ENCODE measurements at regions not wholly inside any gene's neighbourhood (a gene's known extent, or its start where the extent isn't known, plus 50 kb on each side); places are given as distances from the start of the nearest gene placed in this dataset.

- WGBS (ENCODE audit: insufficient coverage, insufficient replicate concordance, low lambda C conversion rate, missing lambda C conversion rate): 5% methylated on average over 1 of the region's 1 CpG
- POLR2A ChIA-PET: no interaction called here
- FAIRE-seq: no peak
- H3K9ac ChIP-seq (ENCODE audit: control insufficient read depth, insufficient read depth, low read length): no peak overlapping the region
- no peaks in the 10 kb centered on the region for H3K9me3 ChIP-seq (replicated peaks; ENCODE audit: control insufficient read depth, insufficient read depth, low read length)
- CTCF ChIA-PET: no interaction called here
- ATAC-seq: no peak
- no peak overlapping the region for H3K4me2 ChIP-seq (ENCODE audit: control insufficient read depth, insufficient read depth)
- SMC1A ChIA-PET (ENCODE audit: uncharacterized antibody, unreplicated experiment): no interaction called here
- H3K36me3 ChIP-seq (ENCODE audit: control insufficient read depth in 2 of 2, insufficient read depth in 2 of 2, low read length in 1 of 2): no peaks in the 10 kb centered on the region
- H3K27ac ChIP-seq (ENCODE audit: control insufficient read depth, insufficient read depth): no peak overlapping the region
- no peak for DNase-seq (ENCODE audit: low read depth, low spot score)
- no TSS peak for BruUV-seq (replicated peaks)
- in situ Hi-C loops (cut with MboI): no loop called here
- no peaks in the 10 kb centered on the region for H3K27me3 ChIP-seq (replicated peaks in 1 of 2; ENCODE audit: control insufficient read depth in 2 of 2, insufficient read depth in 2 of 2, low read length in 1 of 2)
- no peak overlapping the region for H2AFZ ChIP-seq (ENCODE audit: control insufficient read depth, low read depth, low read length)
- no peak for TF ChIP-seq KDM1A (IDR thresholded peaks at IDR 0.05; ENCODE audit: borderline replicate concordance)
- TF ChIP-seq ZNF24 (IDR thresholded peaks at IDR 0.05): no peak
- TF ChIP-seq USF2 (IDR thresholded peaks at IDR 0.05; ENCODE audit: borderline replicate concordance, low read depth, low read length): no peak
- no peak for TF ChIP-seq CREM (IDR thresholded peaks at IDR 0.05; ENCODE audit: low read depth)
- TF ChIP-seq, protein P1, sequence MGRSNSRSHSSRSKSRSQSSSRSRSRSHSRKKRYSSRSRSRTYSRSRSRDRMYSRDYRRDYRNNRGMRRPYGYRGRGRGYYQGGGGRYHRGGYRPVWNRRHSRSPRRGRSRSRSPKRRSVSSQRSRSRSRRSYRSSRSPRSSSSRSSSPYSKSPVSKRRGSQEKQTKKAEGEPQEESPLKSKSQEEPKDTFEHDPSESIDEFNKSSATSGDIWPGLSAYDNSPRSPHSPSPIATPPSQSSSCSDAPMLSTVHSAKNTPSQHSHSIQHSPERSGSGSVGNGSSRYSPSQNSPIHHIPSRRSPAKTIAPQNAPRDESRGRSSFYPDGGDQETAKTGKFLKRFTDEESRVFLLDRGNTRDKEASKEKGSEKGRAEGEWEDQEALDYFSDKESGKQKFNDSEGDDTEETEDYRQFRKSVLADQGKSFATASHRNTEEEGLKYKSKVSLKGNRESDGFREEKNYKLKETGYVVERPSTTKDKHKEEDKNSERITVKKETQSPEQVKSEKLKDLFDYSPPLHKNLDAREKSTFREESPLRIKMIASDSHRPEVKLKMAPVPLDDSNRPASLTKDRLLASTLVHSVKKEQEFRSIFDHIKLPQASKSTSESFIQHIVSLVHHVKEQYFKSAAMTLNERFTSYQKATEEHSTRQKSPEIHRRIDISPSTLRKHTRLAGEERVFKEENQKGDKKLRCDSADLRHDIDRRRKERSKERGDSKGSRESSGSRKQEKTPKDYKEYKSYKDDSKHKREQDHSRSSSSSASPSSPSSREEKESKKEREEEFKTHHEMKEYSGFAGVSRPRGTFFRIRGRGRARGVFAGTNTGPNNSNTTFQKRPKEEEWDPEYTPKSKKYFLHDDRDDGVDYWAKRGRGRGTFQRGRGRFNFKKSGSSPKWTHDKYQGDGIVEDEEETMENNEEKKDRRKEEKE (IDR thresholded peaks at IDR 0.05): no peak
- TF ChIP-seq ATF7 (IDR thresholded peaks at IDR 0.05; ENCODE audit: low read depth): no peak
- TF ChIP-seq, protein P2, sequence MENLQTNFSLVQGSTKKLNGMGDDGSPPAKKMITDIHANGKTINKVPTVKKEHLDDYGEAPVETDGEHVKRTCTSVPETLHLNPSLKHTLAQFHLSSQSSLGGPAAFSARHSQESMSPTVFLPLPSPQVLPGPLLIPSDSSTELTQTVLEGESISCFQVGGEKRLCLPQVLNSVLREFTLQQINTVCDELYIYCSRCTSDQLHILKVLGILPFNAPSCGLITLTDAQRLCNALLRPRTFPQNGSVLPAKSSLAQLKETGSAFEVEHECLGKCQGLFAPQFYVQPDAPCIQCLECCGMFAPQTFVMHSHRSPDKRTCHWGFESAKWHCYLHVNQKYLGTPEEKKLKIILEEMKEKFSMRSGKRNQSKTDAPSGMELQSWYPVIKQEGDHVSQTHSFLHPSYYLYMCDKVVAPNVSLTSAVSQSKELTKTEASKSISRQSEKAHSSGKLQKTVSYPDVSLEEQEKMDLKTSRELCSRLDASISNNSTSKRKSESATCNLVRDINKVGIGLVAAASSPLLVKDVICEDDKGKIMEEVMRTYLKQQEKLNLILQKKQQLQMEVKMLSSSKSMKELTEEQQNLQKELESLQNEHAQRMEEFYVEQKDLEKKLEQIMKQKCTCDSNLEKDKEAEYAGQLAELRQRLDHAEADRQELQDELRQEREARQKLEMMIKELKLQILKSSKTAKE (IDR thresholded peaks at IDR 0.05; ENCODE audit: low read depth, poor library complexity, severe bottlenecking): no peak
- TF ChIP-seq RAD51 (IDR thresholded peaks at IDR 0.05): no peak
- TF ChIP-seq, protein P3, sequence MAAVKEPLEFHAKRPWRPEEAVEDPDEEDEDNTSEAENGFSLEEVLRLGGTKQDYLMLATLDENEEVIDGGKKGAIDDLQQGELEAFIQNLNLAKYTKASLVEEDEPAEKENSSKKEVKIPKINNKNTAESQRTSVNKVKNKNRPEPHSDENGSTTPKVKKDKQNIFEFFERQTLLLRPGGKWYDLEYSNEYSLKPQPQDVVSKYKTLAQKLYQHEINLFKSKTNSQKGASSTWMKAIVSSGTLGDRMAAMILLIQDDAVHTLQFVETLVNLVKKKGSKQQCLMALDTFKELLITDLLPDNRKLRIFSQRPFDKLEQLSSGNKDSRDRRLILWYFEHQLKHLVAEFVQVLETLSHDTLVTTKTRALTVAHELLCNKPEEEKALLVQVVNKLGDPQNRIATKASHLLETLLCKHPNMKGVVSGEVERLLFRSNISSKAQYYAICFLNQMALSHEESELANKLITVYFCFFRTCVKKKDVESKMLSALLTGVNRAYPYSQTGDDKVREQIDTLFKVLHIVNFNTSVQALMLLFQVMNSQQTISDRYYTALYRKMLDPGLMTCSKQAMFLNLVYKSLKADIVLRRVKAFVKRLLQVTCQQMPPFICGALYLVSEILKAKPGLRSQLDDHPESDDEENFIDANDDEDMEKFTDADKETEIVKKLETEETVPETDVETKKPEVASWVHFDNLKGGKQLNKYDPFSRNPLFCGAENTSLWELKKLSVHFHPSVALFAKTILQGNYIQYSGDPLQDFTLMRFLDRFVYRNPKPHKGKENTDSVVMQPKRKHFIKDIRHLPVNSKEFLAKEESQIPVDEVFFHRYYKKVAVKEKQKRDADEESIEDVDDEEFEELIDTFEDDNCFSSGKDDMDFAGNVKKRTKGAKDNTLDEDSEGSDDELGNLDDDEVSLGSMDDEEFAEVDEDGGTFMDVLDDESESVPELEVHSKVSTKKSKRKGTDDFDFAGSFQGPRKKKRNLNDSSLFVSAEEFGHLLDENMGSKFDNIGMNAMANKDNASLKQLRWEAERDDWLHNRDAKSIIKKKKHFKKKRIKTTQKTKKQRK (IDR thresholded peaks at IDR 0.05; ENCODE audit: low read depth, low read length): no peak
- H3K4me1 ChIP-seq (ENCODE audit: control insufficient read depth, insufficient read depth, low read length): no peaks in the 10 kb centered on the region
- intact Hi-C loops (cut with micrococcal nuclease; ENCODE audit: unreplicated experiment): no loop called here
- RAD21 ChIA-PET (ENCODE audit: unreplicated experiment): no interaction called here
- H3K4me3 ChIP-seq: no peak overlapping the region
- no peaks in the 10 kb centered on the region for H4K20me1 ChIP-seq (ENCODE audit: control insufficient read depth, insufficient read depth)
- no peaks in the 10 kb centered on the region for H3K79me2 ChIP-seq (ENCODE audit: control insufficient read depth, insufficient read depth, low read length)
Measured at GRCh38 chr4:59175617-59176016, 2024.5 kb upstream of the ADGRL3 start.

Data from GM12878 (cell line).